Calu3 (cell line): ENCODE measurements at regions not wholly inside any gene's neighbourhood (a gene's known extent, or its start where the extent isn't known, plus 50 kb on each side); places are given as distances from the start of the nearest gene placed in this dataset.
"Not testable (repeated sequence)": the region's sequence is repeated elsewhere in the genome, so short reads cannot be mapped to it uniquely, and the experiment has no call there.

ENCODE experiments used
- BruUV-seq: library from RNA; stranded (reverse); fragments of 400-500 nt; replicated peaks from 2 replicates; lab custom pipeline; 2021; lab: Mats Ljungman, UMichigan
- CTCF ChIA-PET: fragments of 300-600 bp; sonication (Branson Sonifier 250); formaldehyde crosslinking; loops from one replicate; lab custom pipeline; 2022; ENCODE audit warnings: antibody characterized with exemption; lab: Charles Lee
- DNase-seq: peaks from one replicate; pipeline ENCODE4 v3.0.0; 2022
- H3K27ac Mint-ChIP-seq: one replicate; pipeline ENCODE4 v1.8.0; 2022; ENCODE audit warnings: mixed read lengths; ENCODE audit not compliant: unreplicated experiment
- H3K27me3 Mint-ChIP-seq: one replicate; pipeline ENCODE4 v1.8.0; 2022; ENCODE audit warnings: mixed read lengths; ENCODE audit not compliant: unreplicated experiment
- H3K36me3 Mint-ChIP-seq: one replicate; pipeline ENCODE4 v1.8.0; 2022; ENCODE audit warnings: mild to moderate bottlenecking, moderate library complexity, mixed read lengths; ENCODE audit not compliant: insufficient read depth, unreplicated experiment
- H3K4me1 Mint-ChIP-seq: one replicate; pipeline ENCODE4 v1.8.0; 2022; ENCODE audit warnings: mild to moderate bottlenecking, low read depth, mixed read lengths; ENCODE audit not compliant: unreplicated experiment
- H3K4me3 Mint-ChIP-seq: one replicate; pipeline ENCODE4 v1.8.0; 2022; ENCODE audit warnings: mild to moderate bottlenecking, low read depth, moderate library complexity, mixed read lengths; ENCODE audit not compliant: unreplicated experiment
- H3K9me3 Mint-ChIP-seq: one replicate; pipeline ENCODE4 v1.8.0; 2022; ENCODE audit warnings: low read depth, mixed read lengths; ENCODE audit not compliant: unreplicated experiment
- intact Hi-C: fragments of 100-400 bp; cut with micrococcal nuclease; formaldehyde crosslinking; loops from one replicate; pipeline ENCODE4 v1.10.0; 2022; ENCODE audit not compliant: unreplicated experiment
- TF ChIP-seq, protein P1 (sequence below): fragments of 200-600 bp; IDR thresholded peaks from one replicate; pipeline ENCODE4 v1.8.0; 2022; ENCODE audit warnings: antibody characterized with exemption; ENCODE audit not compliant: unreplicated experiment

- Mint-ChIP-seq H3K36me3 (no peaks in the 10 kb centered on the region), H3K27me3 (no peaks in the 10 kb centered on the region), H3K4me3 (no peak overlapping the region), H3K9me3 (peaks cover 19% of the 10 kb centered on the region), H3K27ac (no peak overlapping the region), H3K4me1 (no peaks in the 10 kb centered on the region)
- no peak for DNase-seq
- no TSS peak for BruUV-seq
- TF ChIP-seq, protein P1, sequence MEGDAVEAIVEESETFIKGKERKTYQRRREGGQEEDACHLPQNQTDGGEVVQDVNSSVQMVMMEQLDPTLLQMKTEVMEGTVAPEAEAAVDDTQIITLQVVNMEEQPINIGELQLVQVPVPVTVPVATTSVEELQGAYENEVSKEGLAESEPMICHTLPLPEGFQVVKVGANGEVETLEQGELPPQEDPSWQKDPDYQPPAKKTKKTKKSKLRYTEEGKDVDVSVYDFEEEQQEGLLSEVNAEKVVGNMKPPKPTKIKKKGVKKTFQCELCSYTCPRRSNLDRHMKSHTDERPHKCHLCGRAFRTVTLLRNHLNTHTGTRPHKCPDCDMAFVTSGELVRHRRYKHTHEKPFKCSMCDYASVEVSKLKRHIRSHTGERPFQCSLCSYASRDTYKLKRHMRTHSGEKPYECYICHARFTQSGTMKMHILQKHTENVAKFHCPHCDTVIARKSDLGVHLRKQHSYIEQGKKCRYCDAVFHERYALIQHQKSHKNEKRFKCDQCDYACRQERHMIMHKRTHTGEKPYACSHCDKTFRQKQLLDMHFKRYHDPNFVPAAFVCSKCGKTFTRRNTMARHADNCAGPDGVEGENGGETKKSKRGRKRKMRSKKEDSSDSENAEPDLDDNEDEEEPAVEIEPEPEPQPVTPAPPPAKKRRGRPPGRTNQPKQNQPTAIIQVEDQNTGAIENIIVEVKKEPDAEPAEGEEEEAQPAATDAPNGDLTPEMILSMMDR: no peak
- intact Hi-C loops: no loop called here
- CTCF ChIA-PET: no interaction called here
These were observed 540.0 kb upstream of the GYPC start for GRCh38 chr2:126115975-126116374.

DNA sequence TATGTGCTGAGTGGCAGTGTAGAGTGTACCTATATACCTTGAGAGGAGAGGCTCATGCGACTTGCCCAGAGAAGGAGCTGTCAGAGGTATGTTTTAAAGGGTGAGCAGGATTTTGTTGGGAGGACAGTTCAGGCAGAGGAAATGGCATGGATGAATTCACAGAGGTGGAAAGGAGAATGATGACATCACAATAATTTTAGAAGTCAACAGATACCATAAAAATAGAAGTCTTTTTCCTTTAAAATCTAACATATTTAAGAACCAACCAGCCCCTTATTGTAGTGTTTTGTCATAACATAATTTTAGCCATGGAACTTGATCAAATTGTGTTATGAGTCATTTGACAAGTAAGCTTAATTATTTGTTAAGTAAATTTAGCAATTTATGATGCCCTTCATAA, 538.1 kb upstream of the GYPC start:
- Mint-ChIP-seq H3K27me3 (no peaks in the 10 kb centered on the region), H3K27ac (no peak overlapping the region), H3K4me3 (no peak overlapping the region), H3K4me1 (no peaks in the 10 kb centered on the region), H3K36me3 (no peaks in the 10 kb centered on the region), H3K9me3 (peaks cover 20% of the 10 kb centered on the region)
- TF ChIP-seq, protein P1: no peak
- intact Hi-C loops: no loop called here
- CTCF ChIA-PET: no interaction called here
- BruUV-seq: no TSS peak
- no peak for DNase-seq

DNA sequence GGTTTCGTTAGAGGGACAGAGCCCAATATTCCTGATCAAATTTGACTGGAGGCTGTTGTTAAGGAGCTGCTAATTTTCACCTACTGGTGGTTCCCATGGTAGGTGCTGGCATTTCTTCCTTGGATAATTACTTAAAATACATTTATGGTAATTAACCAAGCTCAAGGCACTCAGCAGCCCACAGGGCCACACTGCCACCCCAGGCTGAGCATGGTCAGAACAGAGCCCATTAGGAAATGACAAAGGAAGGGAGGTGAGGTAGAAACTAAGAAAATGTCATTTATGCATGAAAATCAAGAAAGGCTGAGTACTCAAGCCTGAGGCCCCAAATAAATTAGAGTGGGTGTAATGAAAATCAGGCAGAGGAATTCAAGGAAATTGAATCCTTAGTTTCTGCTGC, 510.2 kb upstream of the GYPC start:
- TF ChIP-seq, protein P1: no peak
- BruUV-seq: no TSS peak
- no peaks in the 10 kb centered on the region for H3K36me3 Mint-ChIP-seq
- intact Hi-C loops: no loop called here
- no peaks in the 10 kb centered on the region for H3K4me1 Mint-ChIP-seq
- H3K27me3 Mint-ChIP-seq: no peaks in the 10 kb centered on the region
- H3K27ac Mint-ChIP-seq: no peak overlapping the region
- no peak overlapping the region for H3K4me3 Mint-ChIP-seq
- DNase-seq: no peak
- CTCF ChIA-PET: no interaction called here
- H3K9me3 Mint-ChIP-seq: peaks cover 17% of the 10 kb centered on the region

DNA sequence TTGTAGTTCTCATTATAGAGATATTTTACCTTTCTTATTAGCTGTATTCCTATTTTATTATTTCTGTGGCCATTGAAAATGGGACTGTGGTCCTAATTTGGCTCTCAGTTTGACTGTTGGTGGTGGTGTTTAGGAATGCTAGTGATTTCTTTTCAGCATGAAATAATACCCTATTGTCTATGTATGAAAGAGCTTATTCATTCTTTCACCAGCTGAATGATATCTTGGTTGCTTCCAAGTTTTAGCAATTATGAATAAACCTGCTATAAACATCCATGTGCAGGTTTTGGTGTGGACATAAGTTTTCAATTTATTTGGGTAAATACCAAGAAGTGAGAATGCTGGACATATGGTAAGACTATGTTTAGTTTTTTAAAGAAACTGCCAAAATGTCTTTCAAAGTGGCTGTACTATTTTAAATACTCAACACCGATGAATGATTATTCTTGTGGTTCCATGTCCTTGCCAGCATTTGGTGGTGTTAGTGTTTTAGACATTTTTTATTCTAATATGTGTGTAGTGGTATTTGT, 501.6 kb upstream of the GYPC start:
- Mint-ChIP-seq H3K27me3 (no peaks in the 10 kb centered on the region), H3K36me3 (no peaks in the 10 kb centered on the region), H3K9me3 (peaks cover 30% of the 10 kb centered on the region), H3K4me3 (no peak overlapping the region), H3K4me1 (no peaks in the 10 kb centered on the region), H3K27ac (no peak overlapping the region)
- no peak for DNase-seq
- intact Hi-C loops: no loop called here
- TF ChIP-seq, protein P1: no peak
- CTCF ChIA-PET: no interaction called here
- BruUV-seq: no TSS peak

DNA sequence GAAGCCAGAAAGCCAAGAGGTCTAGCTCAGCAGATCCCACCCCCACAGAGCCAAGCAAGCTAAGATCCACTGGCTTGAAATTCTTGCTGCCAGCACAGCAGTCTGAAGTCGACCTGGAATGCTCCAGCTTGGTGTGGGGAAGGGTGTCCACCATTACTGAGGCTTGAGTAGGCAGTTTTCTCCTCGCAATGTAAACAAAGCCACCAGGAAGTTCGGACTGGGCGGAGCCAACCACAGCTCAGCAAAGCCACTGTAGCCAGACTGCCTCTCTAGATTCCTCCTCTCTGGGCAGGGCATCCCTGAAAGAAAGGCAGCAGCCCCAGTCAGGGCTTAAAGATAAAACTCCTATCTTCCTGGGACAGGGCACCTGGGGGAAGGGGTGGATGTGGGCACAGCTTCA, 495.0 kb upstream of the GYPC start:
- H3K36me3 Mint-ChIP-seq, CTCF ChIA-PET, H3K27ac Mint-ChIP-seq, H3K4me1 Mint-ChIP-seq, H3K4me3 Mint-ChIP-seq, intact Hi-C loops, BruUV-seq, DNase-seq, H3K27me3 Mint-ChIP-seq: not testable (repeated sequence)
- peaks cover 24% of the 10 kb centered on the region for H3K9me3 Mint-ChIP-seq
